ENCODE measurements at regions not wholly inside any gene's neighbourhood (a gene's known extent, or its start where the extent isn't known, plus 50 kb on each side); places are given as distances from the start of the nearest gene placed in this dataset.

DNA sequence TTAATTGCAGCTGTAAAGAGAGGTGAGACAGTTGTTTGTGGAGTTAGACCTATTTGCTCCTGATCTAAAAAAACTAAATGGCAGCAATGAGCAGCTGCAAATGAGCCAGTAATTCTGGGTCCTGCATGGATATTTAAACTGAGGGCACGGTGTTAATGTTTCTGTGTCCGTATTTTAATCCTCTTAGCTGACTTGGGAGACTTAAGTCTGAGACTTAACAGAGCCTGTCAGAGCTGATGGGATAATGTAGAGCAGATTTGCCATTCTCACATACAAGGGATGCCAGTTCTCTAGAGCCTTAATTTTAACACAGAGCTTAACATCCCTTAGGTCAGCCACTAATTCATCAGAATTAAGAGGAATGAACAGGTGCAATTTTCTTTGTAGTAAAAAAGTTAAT, 178.6 kb upstream of the PDE3A start:
- TF ChIP-seq POLR2AphosphoS5 (IDR thresholded peaks at IDR 0.05; ENCODE audit: borderline replicate concordance, low read depth, low read length) (no peak), EZH2 (IDR thresholded peaks at IDR 0.05) (no peak)
